ENCODE measurements at regions not wholly inside any gene's neighbourhood (a gene's known extent, or its start where the extent isn't known, plus 50 kb on each side); places are given as distances from the start of the nearest gene placed in this dataset.

- 83 to 90% methylated on average over 4 of the region's 4 CpGs for WGBS, 2 donors
- intact Hi-C loops (cut with DNase I) = no loop called here
- Histone ChIP-seq H3K27ac (no peak overlapping the region), H3K4me1 (no peaks in the 10 kb centered on the region), H3K36me3 (no peaks in the 10 kb centered on the region), H3K9me3 (no peaks in the 10 kb centered on the region), H3K27me3 (peaks cover 0 to 12% (median 0%) of the 10 kb centered on the region in 4 donors), H3K4me3 (no peak overlapping the region)
- no peak for DNase-seq
- TF ChIP-seq, protein P1, sequence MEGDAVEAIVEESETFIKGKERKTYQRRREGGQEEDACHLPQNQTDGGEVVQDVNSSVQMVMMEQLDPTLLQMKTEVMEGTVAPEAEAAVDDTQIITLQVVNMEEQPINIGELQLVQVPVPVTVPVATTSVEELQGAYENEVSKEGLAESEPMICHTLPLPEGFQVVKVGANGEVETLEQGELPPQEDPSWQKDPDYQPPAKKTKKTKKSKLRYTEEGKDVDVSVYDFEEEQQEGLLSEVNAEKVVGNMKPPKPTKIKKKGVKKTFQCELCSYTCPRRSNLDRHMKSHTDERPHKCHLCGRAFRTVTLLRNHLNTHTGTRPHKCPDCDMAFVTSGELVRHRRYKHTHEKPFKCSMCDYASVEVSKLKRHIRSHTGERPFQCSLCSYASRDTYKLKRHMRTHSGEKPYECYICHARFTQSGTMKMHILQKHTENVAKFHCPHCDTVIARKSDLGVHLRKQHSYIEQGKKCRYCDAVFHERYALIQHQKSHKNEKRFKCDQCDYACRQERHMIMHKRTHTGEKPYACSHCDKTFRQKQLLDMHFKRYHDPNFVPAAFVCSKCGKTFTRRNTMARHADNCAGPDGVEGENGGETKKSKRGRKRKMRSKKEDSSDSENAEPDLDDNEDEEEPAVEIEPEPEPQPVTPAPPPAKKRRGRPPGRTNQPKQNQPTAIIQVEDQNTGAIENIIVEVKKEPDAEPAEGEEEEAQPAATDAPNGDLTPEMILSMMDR (IDR thresholded peaks at IDR 0.05) = no peak
- TF ChIP-seq POLR2A (IDR thresholded peaks at IDR 0.05) = no peak
Observed at GRCh38 chr17:13442361-13442760, 159.4 kb downstream of the HS3ST3A1 start.

GRCh38 chr17:13441873-13442272 lies 159.9 kb downstream of the HS3ST3A1 start:
- 64 to 75% methylated on average over 1 of the region's 1 CpG for WGBS, 2 donors
- DNase-seq = no peak
- H3K4me1 ChIP-seq = no peaks in the 10 kb centered on the region
- H3K27me3 ChIP-seq = peaks cover 0 to 12% (median 0%) of the 10 kb centered on the region in 4 donors
- no peak overlapping the region for H3K4me3 ChIP-seq
- no peaks in the 10 kb centered on the region for H3K36me3 ChIP-seq
- no peak for TF ChIP-seq POLR2A (IDR thresholded peaks at IDR 0.05)
- TF ChIP-seq, protein P1 (IDR thresholded peaks at IDR 0.05) = no peak
- intact Hi-C loops (cut with DNase I) = no loop called here
- H3K27ac ChIP-seq = no peak overlapping the region
- H3K9me3 ChIP-seq = no peaks in the 10 kb centered on the region

DNA sequence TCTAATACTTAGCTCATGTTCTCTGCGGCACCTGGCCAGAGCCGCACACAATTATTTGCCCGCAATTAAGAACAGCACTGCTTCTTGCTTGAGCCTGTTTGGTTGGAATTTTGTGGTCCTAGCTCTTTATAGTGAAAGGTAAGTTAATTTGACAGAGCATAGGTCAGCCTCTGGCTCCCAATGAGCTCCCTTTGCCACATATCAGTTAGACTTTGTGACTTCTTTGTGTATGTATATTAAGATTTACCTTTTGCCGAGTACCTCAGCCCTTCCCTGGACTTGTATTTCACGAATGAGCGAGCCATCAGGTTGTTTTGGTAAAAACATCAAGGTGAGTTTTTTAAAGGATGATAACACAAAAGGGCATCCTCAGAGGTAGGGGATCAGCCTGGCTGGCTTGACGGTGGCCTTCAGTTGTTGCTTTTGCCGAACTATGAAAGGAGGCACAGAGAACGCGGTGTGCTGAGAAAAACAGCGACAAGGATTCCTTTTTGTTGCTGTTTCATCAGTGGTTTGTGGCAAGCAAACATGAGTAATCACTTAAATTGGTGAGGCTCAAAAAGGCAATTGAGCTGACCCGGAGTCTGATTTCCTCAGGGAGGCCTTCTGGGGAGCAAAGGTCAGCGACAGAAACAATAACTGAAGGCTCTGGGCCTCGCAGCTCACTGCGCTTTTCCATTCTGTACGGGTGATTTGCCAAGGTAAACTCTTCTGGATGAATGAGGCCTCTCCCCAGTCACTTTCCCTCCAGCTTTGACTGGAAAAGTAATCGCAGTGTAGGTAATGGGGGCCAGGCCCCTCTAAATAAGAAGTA lies 163.6 kb downstream of the HS3ST3A1 start:
- Histone ChIP-seq H3K27ac (no peak overlapping the region), H3K9me3 (no peaks in the 10 kb centered on the region), H3K4me3 (no peak overlapping the region), H3K27me3 (peaks cover 0 to 12% (median 0%) of the 10 kb centered on the region in 4 donors), H3K4me1 (no peaks in the 10 kb centered on the region), H3K36me3 (no peaks in the 10 kb centered on the region)
- intact Hi-C loops (cut with DNase I) = no loop called here
- WGBS, 2 donors = 68 to 83% methylated on average over 14 to 17 of the region's 17 CpGs
- TF ChIP-seq, protein P1 (IDR thresholded peaks at IDR 0.05) = no peak
- TF ChIP-seq POLR2A (IDR thresholded peaks at IDR 0.05) = no peak
- DNase-seq = no peak

DNA sequence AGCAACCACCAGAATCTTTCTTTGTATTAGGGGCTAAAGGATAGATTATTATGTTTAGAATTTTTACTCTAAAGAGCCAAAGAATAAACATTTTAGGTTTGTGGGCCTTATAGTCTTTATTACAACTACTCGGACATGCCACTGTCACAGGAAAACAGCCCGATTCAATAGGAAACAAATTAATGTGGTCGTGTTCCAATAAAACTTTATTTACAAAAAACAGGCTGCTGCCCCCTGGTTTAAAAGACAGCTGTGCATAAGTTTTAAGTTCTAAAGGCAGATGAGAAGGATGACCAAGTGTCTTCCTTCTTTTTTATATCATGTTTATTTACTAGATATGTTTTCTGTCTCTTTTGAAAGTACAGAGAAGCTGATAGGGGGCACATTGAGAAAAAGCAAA lies 166.5 kb downstream of the HS3ST3A1 start:
- no peaks in the 10 kb centered on the region for H3K4me1 ChIP-seq
- intact Hi-C loops (cut with DNase I) = no loop called here
- TF ChIP-seq POLR2A (IDR thresholded peaks at IDR 0.05) = no peak
- TF ChIP-seq, protein P1 (IDR thresholded peaks at IDR 0.05) = no peak
- H3K4me3 ChIP-seq = no peak overlapping the region
- no peaks in the 10 kb centered on the region for H3K36me3 ChIP-seq
- no peak for DNase-seq
- 72 to 79% methylated on average over 3 of the region's 3 CpGs for WGBS, 2 donors
- no peak overlapping the region for H3K27ac ChIP-seq
- peaks cover 0 to 12% (median 0%) of the 10 kb centered on the region in 4 donors for H3K27me3 ChIP-seq
- no peaks in the 10 kb centered on the region for H3K9me3 ChIP-seq

GRCh38 chr17:13429201-13429600 lies 172.5 kb downstream of the HS3ST3A1 start:
- TF ChIP-seq, protein P1 (IDR thresholded peaks at IDR 0.05) = no peak
- TF ChIP-seq POLR2A (IDR thresholded peaks at IDR 0.05) = no peak
- Histone ChIP-seq H3K27me3 (no peaks in the 10 kb centered on the region), H3K9me3 (no peaks in the 10 kb centered on the region), H3K36me3 (no peaks in the 10 kb centered on the region), H3K4me1 (no peaks in the 10 kb centered on the region), H3K4me3 (no peak overlapping the region), H3K27ac (no peak overlapping the region)
- intact Hi-C loops (cut with DNase I) = no loop called here
- DNase-seq = no peak
- WGBS, 2 donors = 66 to 74% methylated on average over 4 to 5 of the region's 5 CpGs

All from esophagus squamous epithelium (tissue), 5 donors.